Neural cell (in vitro differentiated cells): ENCODE measurements at regions not wholly inside any gene's neighbourhood (a gene's known extent, or its start where the extent isn't known, plus 50 kb on each side); places are given as distances from the start of the nearest gene placed in this dataset.

Experiments used
- H2AFZ ChIP-seq: fragments of 200-600, 300-800 bp; sonication (generic), shearing (Covaris generic); 2 replicates; pipeline ENCODE4 v1.6.0; 2014; ENCODE audit warnings: low read depth, mild to moderate bottlenecking, antibody characterized with exemption, low read length, moderate library complexity
- H3F3A ChIP-seq: fragments of 200-600 bp; shearing (Covaris generic); 2 replicates; pipeline ENCODE4 v1.6.1; 2016; ENCODE audit warnings: mild to moderate bottlenecking, moderate library complexity, mixed read lengths, antibody characterized with exemption, low read length; ENCODE audit not compliant: insufficient read depth, poor library complexity, severe bottlenecking
- H3K27ac ChIP-seq: fragments of 200-600, 300-800 bp; sonication (generic), shearing (Covaris generic); 2 replicates; pipeline ENCODE4 v1.5.1; 2014; ENCODE audit warnings: mild to moderate bottlenecking, low read length, moderate library complexity
- H3K27me3 ChIP-seq: fragments of 300-800, 200-600 bp; sonication (generic), shearing (Covaris generic); 2 replicates; pipeline ENCODE4 v1.6.0; 2014; ENCODE audit warnings: mild to moderate bottlenecking, low read depth, low read length, moderate library complexity; ENCODE audit not compliant: insufficient read depth
- H3K36me3 ChIP-seq: fragments of 300-800, 200-600 bp; sonication (generic), shearing (Covaris generic); 2 replicates; pipeline ENCODE4 v1.5.1; 2014; ENCODE audit warnings: mild to moderate bottlenecking, antibody characterized with exemption, low read length, moderate library complexity; ENCODE audit not compliant: insufficient read depth
- H3K4me2 ChIP-seq: fragments of 300-800, 200-600 bp; sonication (generic), shearing (Covaris generic); 2 replicates; pipeline ENCODE4 v1.6.0; 2014; ENCODE audit warnings: mild to moderate bottlenecking, low read length
- H3K4me3 ChIP-seq: fragments of 300-800, 200-600 bp; sonication (generic), shearing (Covaris generic); 2 replicates; pipeline ENCODE4 v1.5.1; 2014; ENCODE audit warnings: mild to moderate bottlenecking, low read length, moderate library complexity
- H3K79me2 ChIP-seq: fragments of 200-600 bp; shearing (Covaris generic); replicated peaks from 2 replicates; pipeline ENCODE4 v1.6.0; 2014; ENCODE audit warnings: mild to moderate bottlenecking, low read length, moderate library complexity; ENCODE audit not compliant: insufficient read depth
- H3K9ac ChIP-seq: fragments of 300-800, 200-600 bp; sonication (generic), shearing (Covaris generic); 2 replicates; pipeline ENCODE4 v1.6.1; 2016; ENCODE audit warnings: mild to moderate bottlenecking, low read length, mixed read lengths
- H3K9me2 ChIP-seq: fragments of 200-600 bp; shearing (Covaris generic); 2 replicates; pipeline ENCODE4 v1.6.1; 2016; ENCODE audit warnings: mild to moderate bottlenecking, low read length, mixed read lengths; ENCODE audit not compliant: insufficient read depth
- H3K9me3 ChIP-seq: fragments of 200-600, 300-800 bp; sonication (generic), shearing (Covaris generic); 2 replicates; pipeline ENCODE4 v1.6.1; 2016; ENCODE audit warnings: mild to moderate bottlenecking, mixed run types, low read length, moderate library complexity, mixed read lengths
- H4K20me1 ChIP-seq: fragments of 200-600 bp; shearing (Covaris generic); 2 replicates; pipeline ENCODE4 v1.6.1; 2016; ENCODE audit warnings: mild to moderate bottlenecking, mixed run types; ENCODE audit not compliant: insufficient read depth
- CTCF ChIP-seq: fragments of 450-650 bp; IDR thresholded peaks from 2 replicates; pipeline ENCODE4 v1.5.1; 2014; ENCODE audit warnings: antibody characterized with exemption, mild to moderate bottlenecking, moderate library complexity; ENCODE audit not compliant: poor library complexity, severe bottlenecking
- EP300 ChIP-seq: fragments of 450-650 bp; conservative IDR thresholded peaks from 2 replicates; pipeline ENCODE4 v1.6.1; 2014; ENCODE audit warnings: antibody characterized with exemption, mild to moderate bottlenecking, moderate library complexity; ENCODE audit not compliant: poor library complexity, severe bottlenecking
- EZH2 ChIP-seq: fragments of 200-600, 300-800 bp; shearing (Covaris generic), sonication (generic); IDR thresholded peaks from 2 replicates; pipeline ENCODE4 v1.6.1; 2014; ENCODE audit warnings: antibody characterized with exemption, low read length, borderline replicate concordance, mild to moderate bottlenecking; ENCODE audit not compliant: insufficient read depth, poor library complexity, severe bottlenecking
- MXI1 ChIP-seq: fragments of 450-650 bp; conservative IDR thresholded peaks from 2 replicates; pipeline ENCODE4 v1.6.1; 2014; ENCODE audit warnings: antibody characterized with exemption, mild to moderate bottlenecking; ENCODE audit not compliant: poor library complexity, severe bottlenecking
- POLR2AphosphoS5 ChIP-seq: IDR thresholded peaks from 2 replicates; pipeline ENCODE4 v1.6.1; 2012
- RAD21 ChIP-seq: fragments of 450-650 bp; conservative IDR thresholded peaks from 2 replicates; pipeline ENCODE4 v1.6.1; 2014; ENCODE audit warnings: antibody characterized with exemption, mild to moderate bottlenecking, moderate library complexity
- REST ChIP-seq: IDR thresholded peaks from 2 replicates; pipeline ENCODE4 v1.6.1; 2012; ENCODE audit warnings: borderline replicate concordance
- SMC3 ChIP-seq: fragments of 450-650 bp; conservative IDR thresholded peaks from 2 replicates; pipeline ENCODE4 v1.6.1; 2014; ENCODE audit warnings: antibody characterized with exemption, mild to moderate bottlenecking, moderate library complexity; ENCODE audit not compliant: poor library complexity
- TAF1 ChIP-seq: IDR thresholded peaks from 2 replicates; pipeline ENCODE4 v1.6.1; 2012; ENCODE audit warnings: low read depth

GRCh38 chr18:2340335-2340734 is 231.0 kb downstream of the METTL4 start:
- no peaks in the 10 kb centered on the region for H3K9me3 ChIP-seq
- H3K79me2 ChIP-seq: no peaks in the 10 kb centered on the region
- H3K9ac ChIP-seq: no peak overlapping the region
- H3K4me3 ChIP-seq: no peak overlapping the region
- H3F3A ChIP-seq: no peaks in the 10 kb centered on the region
- H2AFZ ChIP-seq: no peak overlapping the region
- TF ChIP-seq TAF1: no peak
- TF ChIP-seq SMC3: no peak
- no peak for TF ChIP-seq EZH2
- TF ChIP-seq MXI1: no peak
- TF ChIP-seq CTCF: no peak
- TF ChIP-seq RAD21: no peak
- no peak for TF ChIP-seq EP300
- no peak for TF ChIP-seq REST
- TF ChIP-seq POLR2AphosphoS5: no peak
- H3K27me3 ChIP-seq: no peaks in the 10 kb centered on the region
- no peaks in the 10 kb centered on the region for H3K9me2 ChIP-seq
- no peak overlapping the region for H3K4me2 ChIP-seq
- no peaks in the 10 kb centered on the region for H4K20me1 ChIP-seq
- H3K36me3 ChIP-seq: no peaks in the 10 kb centered on the region
- no peak overlapping the region for H3K27ac ChIP-seq

- Histone ChIP-seq H3K9me3 (no peaks in the 10 kb centered on the region), H2AFZ (no peak overlapping the region), H3K36me3 (no peaks in the 10 kb centered on the region), H4K20me1 (no peaks in the 10 kb centered on the region), H3K79me2 (no peaks in the 10 kb centered on the region), H3F3A (no peaks in the 10 kb centered on the region), H3K4me2 (peak overlapping the region; percentile 4), H3K27ac (no peak overlapping the region), H3K27me3 (no peaks in the 10 kb centered on the region), H3K9ac (no peak overlapping the region), H3K4me3 (no peak overlapping the region), H3K9me2 (no peaks in the 10 kb centered on the region)
- peak; percentile 78 for TF ChIP-seq POLR2AphosphoS5
- peak; percentile 81 for TF ChIP-seq EP300
- TF ChIP-seq MXI1: no peak
These were observed 223.3 kb downstream of the METTL4 start for GRCh38 chr18:2348003-2348402.
